Epithelial cell of esophagus (primary cell): ENCODE measurements at regions not wholly inside any gene's neighbourhood (a gene's known extent, or its start where the extent isn't known, plus 50 kb on each side); places are given as distances from the start of the nearest gene placed in this dataset.

Source experiments
- DNase-seq: peaks from one replicate; pipeline ENCODE4 v3.0.0; 2010; ENCODE audit warnings: low read depth
- H3K4me3 ChIP-seq: 2 replicates; pipeline ENCODE4 v1.5.1; 2011; ENCODE audit warnings: mild to moderate bottlenecking, low read length, control low read depth
- CTCF ChIP-seq: IDR thresholded peaks from 2 replicates; pipeline ENCODE4 v1.5.1; 2011; ENCODE audit warnings: low read depth, mild to moderate bottlenecking, low read length, control low read depth, inconsistent platforms; ENCODE audit not compliant: insufficient read depth; ENCODE audit errors: missing control alignments

DNA sequence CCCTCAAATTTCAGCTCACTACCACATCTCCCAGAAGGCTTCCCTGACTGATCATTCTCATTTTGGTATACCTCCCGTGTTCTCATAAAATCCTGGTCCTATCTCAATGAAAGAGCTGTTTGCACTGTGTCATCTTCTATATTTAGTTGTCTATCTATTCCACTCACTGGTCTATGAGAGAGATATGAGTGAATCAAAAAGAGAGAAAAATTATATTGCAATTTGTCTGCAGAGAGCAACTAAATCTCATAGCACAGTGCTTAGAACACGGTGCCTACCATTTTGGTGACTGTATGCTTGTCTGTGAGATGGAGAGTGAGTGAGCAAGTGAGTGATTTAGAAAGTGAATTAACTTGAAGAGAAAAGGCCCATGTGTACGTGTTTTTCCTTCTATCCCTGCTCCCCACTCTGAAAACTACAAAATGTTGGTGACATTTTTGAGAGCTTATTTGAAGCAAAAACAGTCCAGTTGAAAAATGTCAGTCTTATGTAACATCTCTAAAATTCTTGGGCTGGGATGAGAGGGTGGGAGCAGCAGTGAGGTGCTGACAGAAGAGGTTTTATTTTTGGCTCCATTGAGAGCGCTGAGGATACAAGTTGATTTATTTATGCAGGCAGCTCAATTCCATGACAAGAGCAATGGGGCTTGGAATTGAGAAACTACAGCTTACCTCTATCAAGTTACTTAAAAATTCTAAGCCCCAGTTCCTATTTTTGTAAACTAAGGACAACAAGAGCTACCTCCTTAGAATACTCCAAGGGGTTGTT is 373.5 kb upstream of the CHST9 start:
- no peak for DNase-seq
- TF ChIP-seq CTCF, result no peak
- H3K4me3 ChIP-seq, result no peak overlapping the region

- H3K4me3 ChIP-seq, result no peak overlapping the region
- peak; percentile 42 for DNase-seq
- TF ChIP-seq CTCF, result no peak
Observed at GRCh38 chr18:27556741-27557140, 371.6 kb upstream of the CHST9 start.

- no peak for TF ChIP-seq CTCF
- DNase-seq, result no peak
Observed at GRCh38 chr18:27549335-27550039, 364.4 kb upstream of the CHST9 start.

DNA sequence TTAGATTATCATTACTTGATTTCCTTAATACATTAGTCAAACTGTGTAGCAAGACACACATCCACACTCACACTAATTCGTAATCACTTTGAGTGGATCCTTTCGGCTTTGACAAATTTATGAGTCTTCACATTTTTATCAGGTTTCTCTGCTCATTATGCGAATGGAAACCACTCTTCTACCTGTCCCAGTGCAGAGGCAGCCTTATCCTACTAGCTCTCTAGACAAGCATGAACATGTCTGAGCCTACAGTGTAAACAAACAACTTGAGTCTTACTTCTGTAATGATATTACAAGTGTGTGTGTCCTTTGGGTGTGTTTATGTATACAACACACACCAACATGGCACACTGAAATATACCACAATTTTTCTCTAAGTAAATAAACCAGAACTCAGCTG is 361.9 kb upstream of the CHST9 start:
- no peak for TF ChIP-seq CTCF
- DNase-seq, result peak; percentile 78
- no peak overlapping the region for H3K4me3 ChIP-seq

More at GRCh38 chr18:27549335-27550039, 364.4 kb upstream of the CHST9 start:
- H3K4me3 ChIP-seq, result no peak overlapping the region

DNA sequence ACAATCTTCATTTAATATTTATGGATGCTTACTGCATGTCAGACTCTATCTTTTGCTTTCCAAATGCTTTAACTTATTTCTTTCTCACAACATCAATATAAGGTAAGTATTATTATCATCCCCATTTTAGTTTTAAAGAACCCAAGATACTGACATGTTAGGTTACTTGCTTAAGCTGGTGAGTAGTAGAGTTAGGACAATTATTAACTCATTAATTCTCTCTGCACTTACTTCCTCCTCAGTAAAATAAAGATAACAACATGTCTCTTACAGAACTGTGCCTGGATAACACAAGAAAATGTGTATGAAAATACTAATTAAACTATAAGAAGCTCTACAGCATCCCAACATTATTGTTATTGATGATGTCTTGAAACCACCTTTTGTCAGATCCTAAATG is 359.1 kb upstream of the CHST9 start:
- no peak overlapping the region for H3K4me3 ChIP-seq
- no peak for TF ChIP-seq CTCF
- no peak for DNase-seq

- DNase-seq, result no peak
- no peak overlapping the region for H3K4me3 ChIP-seq
- no peak for TF ChIP-seq CTCF
Observed at GRCh38 chr18:27541293-27541692, 356.2 kb upstream of the CHST9 start.
